ENCODE measurements at regions not wholly inside any gene's neighbourhood (a gene's known extent, or its start where the extent isn't known, plus 50 kb on each side); places are given as distances from the start of the nearest gene placed in this dataset.
"Not testable (repeated sequence)": the region's sequence is repeated elsewhere in the genome, so short reads cannot be mapped to it uniquely, and the experiment has no call there.

DNA sequence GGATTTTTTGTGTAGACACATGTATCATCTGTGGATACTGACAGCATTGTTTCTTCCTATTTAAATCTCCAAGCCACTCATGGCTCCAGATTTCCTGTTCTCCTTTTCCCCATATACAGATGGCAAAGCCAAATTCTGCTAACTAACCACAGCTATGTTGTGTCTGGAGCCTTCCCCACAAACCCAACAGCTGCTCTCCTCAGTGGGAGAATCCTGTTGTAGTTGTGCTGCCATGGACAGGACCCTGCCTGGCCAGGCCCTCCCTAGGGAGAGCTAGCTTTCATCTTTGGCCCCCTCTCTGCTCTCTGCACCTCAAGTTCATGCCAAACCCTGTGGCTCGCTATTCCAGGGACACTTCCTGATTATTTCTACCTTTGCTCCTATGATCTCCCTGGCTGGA, 106.4 kb upstream of the CCDC90B start:
- H3K27me3 ChIP-seq, result no peaks in the 10 kb centered on the region
- Mint-ChIP-seq H3K36me3 (no peaks in the 10 kb centered on the region), H3K4me3 (no peak overlapping the region), H3K27me3 (ENCODE audit: insufficient read depth, low read depth) (no peaks in the 10 kb centered on the region), H3K27ac (no peak overlapping the region), H3K4me1 (no peaks in the 10 kb centered on the region), H3K9me3 (peaks cover 5% of the 10 kb centered on the region)
- H3K9ac ChIP-seq, result no peak overlapping the region
- TF ChIP-seq EZH2phosphoT487 (IDR thresholded peaks at IDR 0.05) (no peak), EZH2 (IDR thresholded peaks at IDR 0.05) (no peak)
- H3K4me1 ChIP-seq, result no peaks in the 10 kb centered on the region
- H3F3A ChIP-seq (ENCODE audit: low read depth), result no peaks in the 10 kb centered on the region
- H4K20me1 ChIP-seq (ENCODE audit: low read depth), result no peaks in the 10 kb centered on the region
- H3K36me3 ChIP-seq, result no peaks in the 10 kb centered on the region
- H3K27ac ChIP-seq, result no peak overlapping the region
- no peaks in the 10 kb centered on the region for H3K79me2 ChIP-seq (ENCODE audit: low read depth)
- H2AFZ ChIP-seq (replicated peaks), result no peak overlapping the region
- no peak for DNase-seq (ENCODE audit: low spot score)
- H3K9me3 ChIP-seq (ENCODE audit: low read depth), result no peaks in the 10 kb centered on the region
- H3K4me2 ChIP-seq, result no peak overlapping the region
- no peak overlapping the region for H3K4me3 ChIP-seq

GRCh38 chr11:83389975-83390374, 103.8 kb upstream of the CCDC90B start:
- Histone ChIP-seq H3K9me3 (ENCODE audit: low read depth) (peaks cover 7% of the 10 kb centered on the region), H3K27ac (no peak overlapping the region), H2AFZ (replicated peaks) (no peak overlapping the region), H3F3A (ENCODE audit: low read depth) (no peaks in the 10 kb centered on the region), H3K9ac (no peak overlapping the region), H3K4me3 (no peak overlapping the region), H3K4me2 (no peak overlapping the region), H3K27me3 (no peaks in the 10 kb centered on the region), H4K20me1 (ENCODE audit: low read depth) (no peaks in the 10 kb centered on the region), H3K4me1 (no peaks in the 10 kb centered on the region), H3K36me3 (no peaks in the 10 kb centered on the region), H3K79me2 (ENCODE audit: low read depth) (no peaks in the 10 kb centered on the region)
- Mint-ChIP-seq H3K27ac (no peak overlapping the region), H3K4me1 (no peaks in the 10 kb centered on the region), H3K27me3 (ENCODE audit: insufficient read depth, low read depth) (no peaks in the 10 kb centered on the region), H3K4me3 (no peak overlapping the region), H3K36me3 (peaks cover 4% of the 10 kb centered on the region), H3K9me3 (peaks cover 24% of the 10 kb centered on the region)
- TF ChIP-seq EZH2 (IDR thresholded peaks at IDR 0.05), result no peak
- TF ChIP-seq CTCF (IDR thresholded peaks at IDR 0.05), result no peak
- no peak for TF ChIP-seq EZH2phosphoT487 (IDR thresholded peaks at IDR 0.05)
- DNase-seq (ENCODE audit: low spot score), result no peak

GRCh38 chr11:83383838-83384237, 97.7 kb upstream of the CCDC90B start:
- not testable (repeated sequence) for H3K36me3 Mint-ChIP-seq; H3K4me3 Mint-ChIP-seq; H3K27me3 Mint-ChIP-seq (ENCODE audit: insufficient read depth, low read depth); H3K4me1 ChIP-seq; H3F3A ChIP-seq (ENCODE audit: low read depth); H3K9me3 ChIP-seq (ENCODE audit: low read depth); H3K79me2 ChIP-seq (ENCODE audit: low read depth); H3K4me3 ChIP-seq; H3K27ac ChIP-seq; H2AFZ ChIP-seq (replicated peaks); H3K4me2 ChIP-seq; H3K9ac ChIP-seq; H3K27me3 ChIP-seq; H4K20me1 ChIP-seq (ENCODE audit: low read depth); DNase-seq (ENCODE audit: low spot score); H3K36me3 ChIP-seq; H3K27ac Mint-ChIP-seq; H3K4me1 Mint-ChIP-seq
- peaks cover 42% of the 10 kb centered on the region for H3K9me3 Mint-ChIP-seq

- no peak overlapping the region for H3K9ac ChIP-seq
- no peaks in the 10 kb centered on the region for H3K79me2 ChIP-seq (ENCODE audit: low read depth)
- H3F3A ChIP-seq (ENCODE audit: low read depth), result no peaks in the 10 kb centered on the region
- no peaks in the 10 kb centered on the region for H3K4me1 ChIP-seq
- peaks cover 2% of the 10 kb centered on the region for H3K27me3 Mint-ChIP-seq (ENCODE audit: insufficient read depth, low read depth)
- TF ChIP-seq EZH2 (IDR thresholded peaks at IDR 0.05), result no peak
- TF ChIP-seq CTCF (IDR thresholded peaks at IDR 0.05), result no peak
- no peak for TF ChIP-seq EZH2phosphoT487 (IDR thresholded peaks at IDR 0.05)
- H4K20me1 ChIP-seq (ENCODE audit: low read depth), result no peaks in the 10 kb centered on the region
- H3K27ac Mint-ChIP-seq, result no peak overlapping the region
- H3K4me1 Mint-ChIP-seq, result no peaks in the 10 kb centered on the region
- no peaks in the 10 kb centered on the region for H3K27me3 ChIP-seq
- no peak for DNase-seq (ENCODE audit: low spot score)
- no peak overlapping the region for H2AFZ ChIP-seq (replicated peaks)
- H3K9me3 ChIP-seq (ENCODE audit: low read depth), result no peaks in the 10 kb centered on the region
- H3K36me3 Mint-ChIP-seq, result no peaks in the 10 kb centered on the region
- H3K4me3 ChIP-seq, result no peak overlapping the region
- no peaks in the 10 kb centered on the region for H3K36me3 ChIP-seq
- H3K4me2 ChIP-seq, result no peak overlapping the region
- H3K9me3 Mint-ChIP-seq, result peaks cover 18% of the 10 kb centered on the region
- no peak overlapping the region for H3K27ac ChIP-seq
- no peak overlapping the region for H3K4me3 Mint-ChIP-seq
Measured at GRCh38 chr11:83374311-83374710, 88.1 kb upstream of the CCDC90B start.
